AG09319 (cell line): ENCODE measurements at regions not wholly inside any gene's neighbourhood (a gene's known extent, or its start where the extent isn't known, plus 50 kb on each side); places are given as distances from the start of the nearest gene placed in this dataset.

ENCODE experiments used
- DNase-seq: peaks from one replicate; pipeline ENCODE4 v3.0.0-alpha.2; 2010; ENCODE audit warnings: low read depth; ENCODE audit errors: extremely low read depth
- TF ChIP-seq, protein P1 (sequence below): IDR thresholded peaks from 2 replicates; pipeline ENCODE4 v1.5.1; 2011; ENCODE audit warnings: low read depth, mild to moderate bottlenecking, inconsistent platforms, low read length, moderate library complexity

DNA sequence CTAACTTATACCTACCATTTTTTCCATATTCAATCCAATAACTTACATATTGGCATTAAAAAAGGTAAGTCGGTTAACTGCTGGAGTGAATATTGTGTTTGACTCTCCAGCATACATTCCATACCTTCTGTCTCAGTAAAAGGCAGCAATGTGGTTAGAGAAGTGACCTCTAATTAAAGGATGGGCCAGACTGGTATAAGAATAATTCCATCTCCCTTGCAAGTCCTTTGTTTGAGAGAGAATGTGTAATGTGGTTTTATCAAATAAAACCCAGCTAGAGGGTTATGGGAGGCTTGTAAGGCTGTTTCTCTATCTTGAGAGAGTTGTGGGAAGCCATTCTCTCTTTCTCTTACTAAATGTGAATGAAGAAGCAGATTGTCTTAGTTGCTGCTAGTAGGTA lies 289.3 kb upstream of the TCF4 start:
- DNase-seq = no peak
- TF ChIP-seq, protein P1, sequence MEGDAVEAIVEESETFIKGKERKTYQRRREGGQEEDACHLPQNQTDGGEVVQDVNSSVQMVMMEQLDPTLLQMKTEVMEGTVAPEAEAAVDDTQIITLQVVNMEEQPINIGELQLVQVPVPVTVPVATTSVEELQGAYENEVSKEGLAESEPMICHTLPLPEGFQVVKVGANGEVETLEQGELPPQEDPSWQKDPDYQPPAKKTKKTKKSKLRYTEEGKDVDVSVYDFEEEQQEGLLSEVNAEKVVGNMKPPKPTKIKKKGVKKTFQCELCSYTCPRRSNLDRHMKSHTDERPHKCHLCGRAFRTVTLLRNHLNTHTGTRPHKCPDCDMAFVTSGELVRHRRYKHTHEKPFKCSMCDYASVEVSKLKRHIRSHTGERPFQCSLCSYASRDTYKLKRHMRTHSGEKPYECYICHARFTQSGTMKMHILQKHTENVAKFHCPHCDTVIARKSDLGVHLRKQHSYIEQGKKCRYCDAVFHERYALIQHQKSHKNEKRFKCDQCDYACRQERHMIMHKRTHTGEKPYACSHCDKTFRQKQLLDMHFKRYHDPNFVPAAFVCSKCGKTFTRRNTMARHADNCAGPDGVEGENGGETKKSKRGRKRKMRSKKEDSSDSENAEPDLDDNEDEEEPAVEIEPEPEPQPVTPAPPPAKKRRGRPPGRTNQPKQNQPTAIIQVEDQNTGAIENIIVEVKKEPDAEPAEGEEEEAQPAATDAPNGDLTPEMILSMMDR = no peak

DNA sequence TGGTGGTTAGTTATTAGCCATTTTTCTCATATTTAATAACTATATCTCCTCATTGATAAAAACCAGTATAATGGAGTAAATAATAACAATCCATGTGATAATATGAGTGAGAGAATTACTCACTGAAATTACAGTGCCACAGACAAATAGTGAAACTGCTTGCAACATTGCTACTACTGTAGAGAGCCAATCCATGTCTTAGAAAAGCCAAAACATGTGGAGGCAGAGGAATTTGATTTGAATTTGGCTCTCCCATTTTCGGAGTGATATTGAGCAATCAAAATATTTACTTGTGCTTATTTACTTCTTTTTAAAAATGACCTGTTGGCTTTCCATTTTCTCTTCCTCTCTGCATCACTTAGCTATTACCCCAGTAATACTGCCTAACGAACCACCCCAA lies 288.3 kb upstream of the TCF4 start:
- TF ChIP-seq, protein P1 = no peak
- DNase-seq = no peak

DNA sequence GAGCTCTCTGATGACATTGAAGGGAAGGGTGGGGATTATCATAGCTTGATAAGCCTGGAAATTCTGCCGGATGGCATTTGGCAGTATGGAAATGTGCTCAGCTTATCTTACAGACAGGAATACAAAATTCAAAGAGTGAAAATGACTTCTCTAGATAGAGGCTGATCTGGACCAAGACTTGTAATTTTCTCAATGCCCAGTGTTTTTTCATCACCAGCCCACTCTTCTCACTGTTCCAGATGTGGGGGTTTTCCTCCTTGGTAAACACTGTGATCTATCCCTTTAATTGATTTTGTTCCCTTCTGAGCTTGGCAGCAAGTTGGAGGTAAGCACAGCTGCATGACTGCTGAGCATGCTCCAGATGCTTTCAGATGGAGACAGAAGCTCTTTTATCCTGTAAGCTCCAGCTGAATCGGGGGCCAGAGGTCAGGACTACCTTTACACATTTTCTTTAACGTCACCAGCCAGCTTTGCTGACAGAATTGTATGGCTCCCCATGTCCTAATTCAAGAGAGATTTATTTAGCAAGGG lies 287.4 kb upstream of the TCF4 start:
- TF ChIP-seq, protein P1 = no peak
- no peak for DNase-seq

GRCh38 chr18:55869556-55870501 lies 281.8 kb upstream of the TCF4 start:
- TF ChIP-seq, protein P1 = no peak
- DNase-seq = no peak

- TF ChIP-seq, protein P1 = no peak
- no peak for DNase-seq
These were observed 280.9 kb upstream of the TCF4 start for GRCh38 chr18:55868909-55869308.

DNA sequence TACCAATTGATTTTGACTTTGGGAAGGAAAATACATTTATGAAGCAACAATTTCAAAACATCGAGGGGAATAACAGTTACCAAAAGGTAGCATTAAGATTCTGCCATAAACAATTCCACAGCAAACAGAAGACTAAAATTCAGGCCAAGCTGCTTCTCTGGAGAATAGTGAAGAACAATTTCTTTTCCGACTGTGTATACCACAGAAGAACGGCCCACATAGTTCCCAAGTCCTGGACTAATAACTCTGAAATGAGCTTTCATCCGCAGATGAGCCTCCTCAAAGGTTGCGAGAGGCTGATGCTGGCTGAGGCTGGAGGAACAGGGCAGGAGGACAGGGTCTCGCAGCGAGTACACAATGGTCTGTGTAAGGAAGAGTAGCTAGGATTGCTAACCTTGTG lies 278.9 kb upstream of the TCF4 start:
- no peak for DNase-seq
- TF ChIP-seq, protein P1 = no peak

GRCh38 chr18:55866006-55866405 lies 278.0 kb upstream of the TCF4 start:
- no peak for DNase-seq
- TF ChIP-seq, protein P1 = no peak
